A673 (cell line): ENCODE measurements at regions not wholly inside any gene's neighbourhood (a gene's known extent, or its start where the extent isn't known, plus 50 kb on each side); places are given as distances from the start of the nearest gene placed in this dataset.

Experiments used
- BruUV-seq: library from RNA; stranded (reverse); fragments of 400-500 nt; replicated peaks from 2 replicates; lab custom pipeline; 2021; lab: Mats Ljungman, UMichigan
- CTCF ChIA-PET: fragments of 300-600 bp; sonication (Branson Sonifier 250); formaldehyde crosslinking; loops from one replicate; lab custom pipeline; 2022; ENCODE audit warnings: antibody characterized with exemption; lab: Charles Lee
- POLR2A ChIA-PET: fragments of 300-600 bp; sonication (Branson Sonifier 250); formaldehyde crosslinking; loops from one replicate; lab custom pipeline; 2022; ENCODE audit warnings: antibody characterized with exemption; ENCODE audit not compliant: low non-redundant PET; lab: Charles Lee
- DNase-seq: peaks from one replicate; pipeline ENCODE4 v3.0.0-alpha.2; 2015; ENCODE audit warnings: low spot score
- H3K27ac ChIP-seq: fragments of 200-600 bp; sonication (generic); 2 replicates; pipeline ENCODE4 v1.5.1; 2016; ENCODE audit warnings: mixed run types, low read depth, mild to moderate bottlenecking, mixed read lengths, antibody characterized with exemption, low read length; ENCODE audit not compliant: poor library complexity, severe bottlenecking
- H3K27me3 ChIP-seq: fragments of 200-600 bp; sonication (generic); replicated peaks from 2 replicates; pipeline ENCODE4 v1.6.1; 2017; ENCODE audit warnings: mixed run types, low read depth, mild to moderate bottlenecking, mixed read lengths, antibody characterized with exemption, low read length; ENCODE audit not compliant: insufficient read depth, poor library complexity
- H3K36me3 ChIP-seq: fragments of 200-600 bp; sonication (generic); 2 replicates; pipeline ENCODE4 v1.6.1; 2016; ENCODE audit warnings: mixed run types, mild to moderate bottlenecking, mixed read lengths, antibody characterized with exemption, low read length; ENCODE audit not compliant: insufficient read depth, poor library complexity, severe bottlenecking
- H3K4me1 ChIP-seq: fragments of 200-600 bp; sonication (generic); 2 replicates; pipeline ENCODE4 v1.6.1; 2017; ENCODE audit warnings: mixed run types, mild to moderate bottlenecking, mixed read lengths, antibody characterized with exemption, low read length; ENCODE audit not compliant: insufficient read depth, poor library complexity, severe bottlenecking
- H3K4me3 ChIP-seq: fragments of 200-600 bp; sonication (generic); 2 replicates; pipeline ENCODE4 v1.5.1; 2016; ENCODE audit warnings: low read depth, mixed run types, mild to moderate bottlenecking, mixed read lengths, low read length; ENCODE audit not compliant: poor library complexity, severe bottlenecking
- H3K9me3 ChIP-seq: fragments of 200-600 bp; sonication (generic); 2 replicates; pipeline ENCODE4 v1.6.1; 2016; ENCODE audit warnings: mixed run types, low read depth, mild to moderate bottlenecking, mixed read lengths, antibody characterized with exemption, low read length; ENCODE audit not compliant: poor library complexity, severe bottlenecking
- CTCF ChIP-seq: fragments of 300-800, 200-600 bp; sonication (generic); conservative IDR thresholded peaks from 2 replicates; pipeline ENCODE4 v1.5.1; 2017; ENCODE audit warnings: low read depth, mild to moderate bottlenecking, antibody characterized with exemption, low read length, moderate library complexity, mixed read lengths
- EZH2 ChIP-seq: fragments of 200-600 bp; sonication (generic); IDR thresholded peaks from 2 replicates; pipeline ENCODE4 v1.6.1; 2017; ENCODE audit warnings: borderline replicate concordance, low read depth, mild to moderate bottlenecking, mixed read lengths, antibody characterized with exemption, low read length; ENCODE audit not compliant: poor library complexity, severe bottlenecking
- intact Hi-C: fragments of 100-400 bp; cut with micrococcal nuclease; formaldehyde crosslinking; loops from one replicate; pipeline ENCODE4 v1.10.0; 2022; ENCODE audit not compliant: unreplicated experiment

DNA sequence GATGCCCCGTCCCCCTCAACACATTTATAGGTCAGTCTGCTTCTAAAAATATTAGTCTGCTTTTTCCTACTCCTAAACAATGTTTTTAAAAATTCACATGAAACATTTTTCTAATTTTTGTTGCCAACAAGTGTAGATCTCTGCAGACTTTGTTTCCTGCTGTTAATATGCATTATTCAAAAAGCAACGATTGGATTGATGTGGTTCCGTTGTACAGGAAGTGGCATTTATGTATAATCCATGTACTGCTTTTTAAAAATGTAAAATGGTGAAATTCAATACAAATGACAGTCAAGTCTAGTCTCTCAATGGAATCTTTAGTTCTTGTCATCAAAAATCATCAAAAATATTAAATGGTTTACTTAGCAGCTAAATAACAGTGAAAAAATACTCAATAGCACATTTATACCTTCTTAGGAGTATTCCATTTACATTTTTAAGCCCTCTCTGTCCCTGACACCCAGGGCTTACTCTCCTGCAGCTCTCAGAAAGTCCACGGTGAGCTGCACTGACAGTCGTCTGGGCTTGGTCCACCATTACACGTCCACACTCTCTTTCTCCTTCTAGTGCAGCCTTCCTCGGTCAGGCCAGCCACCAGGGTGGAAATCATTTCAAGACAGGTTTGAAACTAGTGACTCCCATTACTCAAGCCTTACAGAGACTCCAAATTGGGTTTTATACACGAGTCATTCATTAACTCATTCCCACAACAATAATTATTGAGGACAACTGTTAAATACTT lies 211.5 kb downstream of the TMEM200A start:
- intact Hi-C loops, result no loop called here
- CTCF ChIA-PET, result no interaction called here
- DNase-seq, result peak; percentile 72
- H3K4me3 ChIP-seq, result no peak overlapping the region
- BruUV-seq, result no TSS peak
- peak overlapping the region; percentile 62 for H3K27ac ChIP-seq
- POLR2A ChIA-PET, result no interaction called here
- no peaks in the 10 kb centered on the region for H3K36me3 ChIP-seq
- no peaks in the 10 kb centered on the region for H3K9me3 ChIP-seq
- H3K4me1 ChIP-seq, result peaks cover 42% of the 10 kb centered on the region
- no peak for TF ChIP-seq EZH2
- TF ChIP-seq CTCF, result no peak
- H3K27me3 ChIP-seq, result no peaks in the 10 kb centered on the region

DNA sequence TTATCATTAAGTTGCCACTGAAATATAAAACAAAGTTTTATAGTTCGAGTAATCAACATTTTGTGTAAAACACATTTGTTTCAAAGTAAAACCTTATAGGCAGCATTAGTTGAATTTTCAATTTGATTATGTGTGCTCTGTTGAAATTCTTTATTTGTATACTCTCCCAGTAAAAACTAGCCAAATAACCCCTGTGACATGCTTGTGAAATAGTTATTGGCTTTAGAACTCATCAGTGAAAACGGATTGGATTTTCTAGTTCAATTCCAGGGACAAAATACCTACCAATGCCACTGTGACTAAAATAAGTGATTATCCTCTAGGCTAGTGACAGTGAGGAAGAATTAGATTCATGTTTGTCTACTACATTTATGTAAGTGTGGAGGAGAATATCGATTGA lies 212.9 kb downstream of the TMEM200A start:
- TF ChIP-seq EZH2 (no peak), CTCF (no peak)
- Histone ChIP-seq H3K4me1 (peaks cover 43% of the 10 kb centered on the region), H3K36me3 (no peaks in the 10 kb centered on the region), H3K9me3 (no peaks in the 10 kb centered on the region), H3K4me3 (no peak overlapping the region), H3K27me3 (no peaks in the 10 kb centered on the region), H3K27ac (no peak overlapping the region)
- ChIA-PET POLR2A (no interaction called here), CTCF (no interaction called here)
- intact Hi-C loops, result no loop called here
- no TSS peak for BruUV-seq
- DNase-seq, result no peak

- DNase-seq, result no peak
- no peak for TF ChIP-seq CTCF
- no peak for TF ChIP-seq EZH2
- Histone ChIP-seq H3K9me3 (no peaks in the 10 kb centered on the region), H3K27me3 (no peaks in the 10 kb centered on the region), H3K4me1 (peaks cover 26% of the 10 kb centered on the region), H3K36me3 (no peaks in the 10 kb centered on the region), H3K27ac (no peak overlapping the region), H3K4me3 (no peak overlapping the region)
- intact Hi-C loops, result no loop called here
- ChIA-PET POLR2A (no interaction called here), CTCF (no interaction called here)
- BruUV-seq, result no TSS peak
Measured at GRCh38 chr6:130583268-130583667, 217.5 kb downstream of the TMEM200A start.
